AG09309 (cell line): ENCODE measurements at regions not wholly inside any gene's neighbourhood (a gene's known extent, or its start where the extent isn't known, plus 50 kb on each side); places are given as distances from the start of the nearest gene placed in this dataset.
"Not testable (repeated sequence)": the region's sequence is repeated elsewhere in the genome, so short reads cannot be mapped to it uniquely, and the experiment has no call there.

Source experiments
- DNase-seq: peaks from one replicate; pipeline ENCODE4 v3.0.0-alpha.2; 2010; ENCODE audit warnings: low read depth
- H3K4me3 ChIP-seq: 2 replicates; pipeline ENCODE4 v1.5.1; 2011; ENCODE audit warnings: mild to moderate bottlenecking, low read depth, low read length, moderate library complexity; ENCODE audit not compliant: control insufficient read depth
- CTCF ChIP-seq: IDR thresholded peaks from 2 replicates; pipeline ENCODE4 v1.5.1; 2011; ENCODE audit warnings: mild to moderate bottlenecking, low read depth, low read length, inconsistent platforms; ENCODE audit not compliant: insufficient read depth, control insufficient read depth; ENCODE audit errors: missing control alignments

DNA sequence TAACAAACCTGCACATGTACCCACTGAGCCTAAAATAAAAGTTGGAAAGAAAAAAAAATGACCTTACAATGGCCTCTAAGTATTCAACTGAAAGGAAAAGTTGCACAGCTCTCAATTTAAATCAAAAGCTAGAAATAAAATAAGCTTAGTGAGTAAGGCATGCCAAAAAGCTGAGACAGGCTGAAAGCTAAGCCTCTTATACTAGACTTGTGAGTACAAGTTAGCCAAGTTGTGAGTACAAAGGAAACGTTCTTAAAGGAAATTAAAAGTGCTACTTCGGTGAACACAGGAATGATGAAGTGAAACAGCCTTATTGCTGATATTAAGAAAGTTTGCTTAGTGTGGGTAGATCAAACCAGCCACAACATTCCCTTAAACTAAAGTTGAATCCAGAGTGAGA lies 707.9 kb upstream of the PITX2 start:
- no peak for TF ChIP-seq CTCF
- no peak for DNase-seq
- no peak overlapping the region for H3K4me3 ChIP-seq

DNA sequence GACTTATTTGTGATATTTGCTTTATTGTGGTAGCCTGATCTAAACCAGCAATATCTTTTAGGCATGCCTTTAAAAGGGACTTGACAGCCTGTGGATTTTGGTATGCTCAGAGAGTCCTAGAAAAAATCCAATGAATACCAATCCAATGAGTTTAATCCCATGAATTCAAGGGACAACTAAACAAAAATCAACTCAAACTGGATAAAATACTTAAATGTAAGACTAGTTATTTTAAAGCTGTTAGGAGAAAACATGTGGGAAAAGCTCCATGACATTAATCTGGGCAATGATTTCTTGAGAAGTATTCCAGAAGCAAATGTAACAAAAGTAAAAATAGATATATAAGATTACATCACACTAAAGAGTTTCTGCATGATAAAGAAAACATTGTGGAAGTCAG lies 711.5 kb upstream of the PITX2 start:
- H3K4me3 ChIP-seq: no peak overlapping the region
- no peak for TF ChIP-seq CTCF
- no peak for DNase-seq

GRCh38 chr4:111337186-111337876 lies 714.5 kb upstream of the PITX2 start:
- not testable (repeated sequence) for H3K4me3 ChIP-seq, DNase-seq

- no peak for DNase-seq
- TF ChIP-seq CTCF: no peak
- H3K4me3 ChIP-seq: no peak overlapping the region
Observed at GRCh38 chr4:111359602-111360001, 736.7 kb upstream of the PITX2 start.

GRCh38 chr4:111360906-111361305 lies 738.0 kb upstream of the PITX2 start:
- TF ChIP-seq CTCF: no peak
- no peak overlapping the region for H3K4me3 ChIP-seq
- DNase-seq: no peak

- no peak overlapping the region for H3K4me3 ChIP-seq
- peak; percentile 88 for DNase-seq
- TF ChIP-seq CTCF: no peak
Observed at GRCh38 chr4:111362941-111363361, 740.1 kb upstream of the PITX2 start.

DNA sequence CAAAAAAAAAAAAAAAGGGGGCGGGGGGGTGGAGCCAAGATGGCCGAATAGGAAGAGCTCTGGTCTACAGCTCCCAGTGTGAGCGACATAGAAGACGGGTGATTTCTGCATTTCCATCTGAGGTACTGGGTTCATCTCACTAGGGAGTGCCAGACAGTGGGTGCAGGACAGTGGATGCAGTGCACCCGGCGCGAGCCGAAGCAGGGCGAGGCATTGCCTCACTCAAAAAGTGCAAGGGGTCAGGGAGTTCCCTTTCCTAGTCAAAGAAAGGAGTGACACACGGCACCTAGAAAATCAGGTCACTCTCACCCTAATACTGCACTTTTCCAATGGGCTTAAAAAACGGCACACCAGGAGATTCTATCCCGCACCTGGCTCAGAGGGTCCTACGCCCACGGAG lies 755.0 kb upstream of the PITX2 start:
- not testable (repeated sequence) for DNase-seq, H3K4me3 ChIP-seq

DNA sequence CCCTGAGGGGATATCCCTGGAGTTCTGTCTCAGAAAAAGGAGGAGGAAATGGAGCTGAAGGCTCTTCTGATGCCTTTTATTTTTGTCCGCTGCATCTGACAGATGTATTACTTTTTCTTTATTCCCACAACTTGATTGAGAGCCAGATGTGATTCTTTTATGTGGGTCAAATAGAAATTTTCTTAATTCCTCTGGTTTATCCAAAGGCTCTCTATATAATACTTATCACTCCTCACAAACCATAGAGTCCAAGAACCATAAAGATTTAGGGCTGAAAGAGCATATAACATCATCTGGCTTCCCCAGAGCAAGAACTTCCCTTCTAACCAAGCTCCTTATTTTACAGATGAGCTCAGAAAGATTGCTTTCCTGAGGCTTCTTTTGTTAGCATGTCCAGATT lies 756.7 kb upstream of the FAM241A start:
- DNase-seq: no peak
- no peak for TF ChIP-seq CTCF
- no peak overlapping the region for H3K4me3 ChIP-seq
